Esophagus squamous epithelium (tissue), 5 donors: ENCODE measurements at regions not wholly inside any gene's neighbourhood (a gene's known extent, or its start where the extent isn't known, plus 50 kb on each side); places are given as distances from the start of the nearest gene placed in this dataset.

Experiments used
- DNase-seq: peaks from one replicate; lab custom pipeline; 2025; lab: John Stamatoyannopoulos, UW
- H3K27ac ChIP-seq, 4 donors: fragments of 200-600 bp; sonication (generic); one replicate each; pipeline ENCODE4 v1.5.1; 2016 to 2019; ENCODE audit warnings: mild to moderate bottlenecking in 1 of 4
- H3K27me3 ChIP-seq, 4 donors: fragments of 200-600 bp; sonication (generic); 1 replicate in 3 of 4; 2 replicates in 1 of 4; pipeline versions ENCODE4 v1.5.1 to v1.6.0; 2017 to 2021; ENCODE audit warnings: antibody characterized with exemption in 1 of 4
- H3K36me3 ChIP-seq, 3 donors: fragments of 200-600 bp; sonication (generic); one replicate each; pipeline ENCODE4 v1.5.1; 2016 to 2019
- H3K4me1 ChIP-seq, 3 donors: fragments of 200-600 bp; sonication (generic); one replicate each; pipeline ENCODE4 v1.5.1; 2017 to 2019
- H3K4me3 ChIP-seq, 4 donors: fragments of 200-600 bp; sonication (generic); 1 replicate in 3 of 4; 2 replicates in 1 of 4; pipeline ENCODE4 v1.5.1; 2016 to 2019; ENCODE audit warnings: mild to moderate bottlenecking in 2 of 4, moderate library complexity in 1 of 4
- H3K9me3 ChIP-seq, 3 donors: fragments of 200-600 bp; sonication (generic); one replicate each; pipeline ENCODE4 v1.5.1; 2016 to 2019
- POLR2A ChIP-seq, 4 donors: fragments of 450-650 bp; IDR thresholded peaks; one replicate each; pipeline ENCODE4 v1.6.1; 2017; ENCODE audit warnings: antibody characterized with exemption in 4 of 4, mild to moderate bottlenecking in 4 of 4, moderate library complexity in 3 of 4
- WGBS, 2 donors: methylation state at CpG; one replicate each; pipeline ENCODE4 v1.1.5; 2018; 5-methylcytosine and 5-hydroxymethylcytosine counted together
- intact Hi-C: fragments of 100-400 bp; cut with DNase I; formaldehyde crosslinking; loops from one replicate; pipeline ENCODE4 v1.15.0; 2022
- TF ChIP-seq, protein P1 (sequence below), 6 experiments: fragments of 450-650 bp in 4 of 6; fragments of 200-600 bp in 2 of 6; sonication (generic) in 2 of 6; IDR thresholded peaks; one replicate each; pipeline ENCODE4 v1.5.1; 2016 to 2019; ENCODE audit warnings: antibody characterized with exemption in 6 of 6, mild to moderate bottlenecking in 4 of 6, moderate library complexity in 4 of 6
- donor health status: DM: yes; HTN: yes; CAD: no.

GRCh38 chr5:5609935-5610334 is 187.5 kb downstream of the ICE1 start:
- Histone ChIP-seq H3K9me3 (no peaks in the 10 kb centered on the region), H3K36me3 (no peaks in the 10 kb centered on the region), H3K4me1 (no peaks in the 10 kb centered on the region), H3K4me3 (no peak overlapping the region), H3K27me3 (no peaks in the 10 kb centered on the region), H3K27ac (no peak overlapping the region)
- TF ChIP-seq POLR2A (IDR thresholded peaks at IDR 0.05), result no peak
- TF ChIP-seq, protein P1, sequence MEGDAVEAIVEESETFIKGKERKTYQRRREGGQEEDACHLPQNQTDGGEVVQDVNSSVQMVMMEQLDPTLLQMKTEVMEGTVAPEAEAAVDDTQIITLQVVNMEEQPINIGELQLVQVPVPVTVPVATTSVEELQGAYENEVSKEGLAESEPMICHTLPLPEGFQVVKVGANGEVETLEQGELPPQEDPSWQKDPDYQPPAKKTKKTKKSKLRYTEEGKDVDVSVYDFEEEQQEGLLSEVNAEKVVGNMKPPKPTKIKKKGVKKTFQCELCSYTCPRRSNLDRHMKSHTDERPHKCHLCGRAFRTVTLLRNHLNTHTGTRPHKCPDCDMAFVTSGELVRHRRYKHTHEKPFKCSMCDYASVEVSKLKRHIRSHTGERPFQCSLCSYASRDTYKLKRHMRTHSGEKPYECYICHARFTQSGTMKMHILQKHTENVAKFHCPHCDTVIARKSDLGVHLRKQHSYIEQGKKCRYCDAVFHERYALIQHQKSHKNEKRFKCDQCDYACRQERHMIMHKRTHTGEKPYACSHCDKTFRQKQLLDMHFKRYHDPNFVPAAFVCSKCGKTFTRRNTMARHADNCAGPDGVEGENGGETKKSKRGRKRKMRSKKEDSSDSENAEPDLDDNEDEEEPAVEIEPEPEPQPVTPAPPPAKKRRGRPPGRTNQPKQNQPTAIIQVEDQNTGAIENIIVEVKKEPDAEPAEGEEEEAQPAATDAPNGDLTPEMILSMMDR (IDR thresholded peaks at IDR 0.05), result no peak
- intact Hi-C loops, result no loop called here
- 92% methylated on average over 7 of the region's 7 CpGs for WGBS, 2 donors
- DNase-seq, result no peak

GRCh38 chr5:5605170-5605764 is 182.8 kb downstream of the ICE1 start:
- no peak for DNase-seq
- intact Hi-C loops, result no loop called here

DNA sequence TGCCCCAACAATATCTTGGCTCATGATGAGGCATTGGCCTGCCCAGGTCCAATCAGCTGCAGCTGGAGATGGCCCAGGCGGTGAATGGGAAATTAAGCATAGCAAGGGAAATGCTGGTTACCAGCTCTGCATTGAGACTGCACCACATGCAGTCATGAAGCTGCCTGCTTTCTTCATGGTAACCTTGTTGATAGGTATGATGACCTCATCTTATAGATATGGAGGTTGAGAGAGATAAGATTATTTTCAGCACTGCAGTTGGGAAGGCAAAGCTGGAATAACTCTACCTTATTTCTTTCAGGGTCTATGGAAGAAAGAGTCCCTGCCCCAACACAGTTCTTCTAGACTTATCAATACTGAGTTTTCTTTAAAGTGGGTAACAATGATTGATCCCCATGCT is 180.1 kb downstream of the ICE1 start:
- WGBS, 2 donors, result 100% methylated on average over 1 of the region's 1 CpG
- no peaks in the 10 kb centered on the region for H3K36me3 ChIP-seq
- no peak for TF ChIP-seq POLR2A (IDR thresholded peaks at IDR 0.05)
- TF ChIP-seq, protein P1 (IDR thresholded peaks at IDR 0.05), result no peak
- intact Hi-C loops, result no loop called here
- H3K4me1 ChIP-seq, result no peaks in the 10 kb centered on the region
- no peak overlapping the region for H3K4me3 ChIP-seq
- H3K27ac ChIP-seq, result no peak overlapping the region
- H3K27me3 ChIP-seq, result no peaks in the 10 kb centered on the region
- no peak for DNase-seq
- H3K9me3 ChIP-seq, result no peaks in the 10 kb centered on the region

More at GRCh38 chr5:5605170-5605764, 182.8 kb downstream of the ICE1 start:
- TF ChIP-seq, protein P1 (IDR thresholded peaks at IDR 0.05), result no peak
- no peak for TF ChIP-seq POLR2A (IDR thresholded peaks at IDR 0.05)
- WGBS, 2 donors, result 61 to 78% methylated on average over 12 to 13 of the region's 15 CpGs
- H3K27ac ChIP-seq, result no peak overlapping the region
- H3K27me3 ChIP-seq, result no peaks in the 10 kb centered on the region
- H3K4me1 ChIP-seq, result no peaks in the 10 kb centered on the region
- no peaks in the 10 kb centered on the region for H3K36me3 ChIP-seq
- H3K4me3 ChIP-seq, result no peak overlapping the region
- no peaks in the 10 kb centered on the region for H3K9me3 ChIP-seq

- H3K4me1 ChIP-seq, result no peaks in the 10 kb centered on the region
- no peak for DNase-seq
- intact Hi-C loops, result no loop called here
- H3K9me3 ChIP-seq, result no peaks in the 10 kb centered on the region
- TF ChIP-seq, protein P1 (IDR thresholded peaks at IDR 0.05), result no peak
- no peak for TF ChIP-seq POLR2A (IDR thresholded peaks at IDR 0.05)
- H3K36me3 ChIP-seq, result no peaks in the 10 kb centered on the region
- H3K27me3 ChIP-seq, result no peaks in the 10 kb centered on the region
- 48 to 67% methylated on average over 6 to 8 of the region's 8 CpGs for WGBS, 2 donors
- H3K27ac ChIP-seq, result no peak overlapping the region
- H3K4me3 ChIP-seq, result no peak overlapping the region
Measured at GRCh38 chr5:5598547-5599113, 176.2 kb downstream of the ICE1 start.

DNA sequence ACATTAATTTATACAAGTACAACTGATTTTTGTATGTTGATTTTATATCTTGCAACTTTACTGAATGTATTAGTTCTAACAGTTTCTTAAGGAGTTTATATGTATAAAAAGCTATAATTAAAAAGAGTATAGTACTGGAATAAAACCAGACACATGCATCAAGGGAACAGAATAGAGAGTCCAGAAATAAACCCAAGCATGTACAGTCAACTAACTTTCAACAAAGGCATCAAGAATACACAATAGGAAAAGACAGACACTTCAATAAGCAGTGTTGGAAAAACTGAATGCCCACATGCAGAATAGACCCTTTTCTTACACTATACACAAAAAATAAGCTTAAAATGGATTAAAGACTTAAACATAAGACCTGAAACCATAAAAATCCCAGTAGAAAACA is 170.9 kb downstream of the ICE1 start:
- H3K4me3 ChIP-seq, result no peak overlapping the region
- no peak overlapping the region for H3K27ac ChIP-seq
- no peaks in the 10 kb centered on the region for H3K4me1 ChIP-seq
- H3K36me3 ChIP-seq, result no peaks in the 10 kb centered on the region
- intact Hi-C loops, result no loop called here
- no peak for DNase-seq
- TF ChIP-seq POLR2A (IDR thresholded peaks at IDR 0.05), result no peak
- no peaks in the 10 kb centered on the region for H3K9me3 ChIP-seq
- no peaks in the 10 kb centered on the region for H3K27me3 ChIP-seq
